ENCODE measurements at regions not wholly inside any gene's neighbourhood (a gene's known extent, or its start where the extent isn't known, plus 50 kb on each side); places are given as distances from the start of the nearest gene placed in this dataset.

DNA sequence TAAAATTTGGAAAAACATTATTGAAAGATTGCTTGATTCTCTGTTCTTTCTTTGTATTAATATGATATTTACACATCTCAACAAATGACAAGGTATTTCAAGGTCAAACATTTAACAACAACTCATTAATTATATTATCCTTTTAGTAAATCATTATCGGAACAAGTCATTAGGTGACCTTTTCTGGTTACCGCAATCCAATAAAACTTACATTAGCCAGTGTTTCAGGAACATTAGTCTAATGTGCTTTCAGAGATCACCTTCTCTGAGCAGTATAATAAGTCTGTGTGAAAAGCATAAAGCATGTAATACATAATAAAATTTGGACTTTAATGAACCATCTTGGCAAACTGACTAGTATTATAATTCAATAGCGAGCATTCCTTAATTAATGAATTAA, 1466.4 kb downstream of the FAM181B start:
- no peak overlapping the region for H3K27ac ChIP-seq (ENCODE audit: low read depth, low read length)
- H2BK12ac ChIP-seq (ENCODE audit: low read length): no peak overlapping the region
- H3K79me1 ChIP-seq (ENCODE audit: low read length): no peaks in the 10 kb centered on the region
- no peak overlapping the region for H4K91ac ChIP-seq (ENCODE audit: low read depth, low read length)
- no peak overlapping the region for H3K9ac ChIP-seq (ENCODE audit: low read length)
- no peak overlapping the region for H3K4ac ChIP-seq (ENCODE audit: low read depth, low read length)
- H3K23ac ChIP-seq (ENCODE audit: low read length): no peak overlapping the region
- H4K8ac ChIP-seq (ENCODE audit: low read depth, low read length): no peak overlapping the region
- no peak overlapping the region for H2AK5ac ChIP-seq (ENCODE audit: low read length)
- H2BK120ac ChIP-seq (ENCODE audit: insufficient read depth, low read length, poor library complexity): no peak overlapping the region
- H3K4me3 ChIP-seq (ENCODE audit: low read depth, low read length): no peak overlapping the region
- no peak overlapping the region for H4K12ac ChIP-seq (ENCODE audit: low read depth, low read length)
- no peaks in the 10 kb centered on the region for H3K9me3 ChIP-seq (ENCODE audit: insufficient read depth, low read depth, low read length)
- H3K36me3 ChIP-seq (ENCODE audit: control insufficient read depth in 1 of 2, insufficient read depth in 2 of 2, low read length in 2 of 2): no peaks in the 10 kb centered on the region
- no peak overlapping the region for H3K4me2 ChIP-seq (ENCODE audit: low read length)
- no peak overlapping the region for H3K18ac ChIP-seq (ENCODE audit: low read length)
- H3K79me2 ChIP-seq (ENCODE audit: control insufficient read depth, insufficient read depth, low read length, poor library complexity): no peaks in the 10 kb centered on the region
- no peak overlapping the region for H2BK5ac ChIP-seq (ENCODE audit: low read depth, low read length, poor library complexity)
- no peaks in the 10 kb centered on the region for H3K27me3 ChIP-seq (ENCODE audit: insufficient read depth, low read length)
- no peak overlapping the region for H3K14ac ChIP-seq (ENCODE audit: low read length)
- H2AFZ ChIP-seq (ENCODE audit: insufficient read depth, low read length, poor library complexity): no peak overlapping the region
- DNase-seq: no peak
- no CpG with 5 or more reads among the region's 3 CpGs for WGBS (ENCODE audit: extremely low coverage, insufficient coverage, insufficient read length)
- H3K4me1 ChIP-seq (ENCODE audit: control insufficient read depth in 1 of 2, insufficient read depth in 2 of 2, low read length in 2 of 2): no peaks in the 10 kb centered on the region

DNA sequence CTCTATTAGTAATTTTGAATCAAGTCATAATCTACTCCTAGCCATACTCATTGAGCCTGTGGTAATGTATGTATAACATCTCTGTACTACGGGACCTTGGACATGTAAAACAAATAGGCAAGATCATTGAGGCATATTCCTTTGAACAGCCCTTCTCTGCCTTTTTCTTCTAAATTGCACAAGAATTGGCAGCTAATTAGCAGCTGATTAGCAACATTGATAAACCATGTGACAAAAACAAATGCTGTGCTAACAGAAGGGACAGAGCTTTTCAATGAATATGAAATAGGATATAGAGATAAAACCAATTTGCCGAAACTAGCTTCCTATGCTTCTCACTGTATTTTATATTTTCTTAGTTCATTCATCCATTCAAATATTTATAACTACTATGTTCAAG, 1474.2 kb downstream of the FAM181B start:
- no CpG with 5 or more reads among the region's 2 CpGs for WGBS (ENCODE audit: extremely low coverage, insufficient coverage, insufficient read length)
- H2AFZ ChIP-seq (ENCODE audit: insufficient read depth, low read length, poor library complexity): no peak overlapping the region
- H3K4ac ChIP-seq (ENCODE audit: low read depth, low read length): no peak overlapping the region
- H2BK12ac ChIP-seq (ENCODE audit: low read length): no peak overlapping the region
- no peak overlapping the region for H4K8ac ChIP-seq (ENCODE audit: low read depth, low read length)
- no peak overlapping the region for H3K4me3 ChIP-seq (ENCODE audit: low read depth, low read length)
- H3K4me1 ChIP-seq (ENCODE audit: control insufficient read depth in 1 of 2, insufficient read depth in 2 of 2, low read length in 2 of 2): no peaks in the 10 kb centered on the region
- no peaks in the 10 kb centered on the region for H3K79me2 ChIP-seq (ENCODE audit: control insufficient read depth, insufficient read depth, low read length, poor library complexity)
- no peak overlapping the region for H2AK5ac ChIP-seq (ENCODE audit: low read length)
- no peak overlapping the region for H4K12ac ChIP-seq (ENCODE audit: low read depth, low read length)
- no peaks in the 10 kb centered on the region for H3K27me3 ChIP-seq (ENCODE audit: insufficient read depth, low read length)
- H3K14ac ChIP-seq (ENCODE audit: low read length): no peak overlapping the region
- no peak overlapping the region for H2BK5ac ChIP-seq (ENCODE audit: low read depth, low read length, poor library complexity)
- H3K18ac ChIP-seq (ENCODE audit: low read length): no peak overlapping the region
- H3K36me3 ChIP-seq (ENCODE audit: control insufficient read depth in 1 of 2, insufficient read depth in 2 of 2, low read length in 2 of 2): no peaks in the 10 kb centered on the region
- no peaks in the 10 kb centered on the region for H3K79me1 ChIP-seq (ENCODE audit: low read length)
- H4K91ac ChIP-seq (ENCODE audit: low read depth, low read length): no peak overlapping the region
- H2BK120ac ChIP-seq (ENCODE audit: insufficient read depth, low read length, poor library complexity): no peak overlapping the region
- H3K9me3 ChIP-seq (ENCODE audit: insufficient read depth, low read depth, low read length): no peaks in the 10 kb centered on the region
- DNase-seq: no peak
- no peak overlapping the region for H3K9ac ChIP-seq (ENCODE audit: low read length)
- H3K23ac ChIP-seq (ENCODE audit: low read length): no peak overlapping the region
- H3K27ac ChIP-seq (ENCODE audit: low read depth, low read length): no peak overlapping the region
- no peak overlapping the region for H3K4me2 ChIP-seq (ENCODE audit: low read length)

DNA sequence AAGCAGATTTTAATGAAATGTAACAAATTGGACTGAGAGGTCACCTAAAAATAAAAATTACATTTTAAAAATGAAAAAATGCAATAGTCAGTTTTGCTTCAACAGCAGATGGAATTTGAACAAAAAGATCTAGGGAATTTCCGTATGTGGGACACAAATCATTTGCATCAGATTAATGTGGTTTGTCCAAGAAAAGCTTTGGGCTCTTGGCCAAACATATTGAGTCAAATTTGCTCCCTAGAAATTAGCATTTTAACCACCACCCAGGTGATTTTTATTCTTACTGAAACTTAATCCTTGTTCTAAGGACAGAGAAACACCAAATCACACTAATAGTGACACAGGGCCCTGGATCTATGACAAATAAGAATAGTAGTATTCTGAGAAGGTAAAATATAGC, 1477.8 kb downstream of the FAM181B start:
- Histone ChIP-seq H3K9ac (ENCODE audit: low read length) (no peak overlapping the region), H3K4me1 (ENCODE audit: control insufficient read depth in 1 of 2, insufficient read depth in 2 of 2, low read length in 2 of 2) (no peaks in the 10 kb centered on the region), H2AFZ (ENCODE audit: insufficient read depth, low read length, poor library complexity) (no peak overlapping the region), H2BK120ac (ENCODE audit: insufficient read depth, low read length, poor library complexity) (no peak overlapping the region), H3K36me3 (ENCODE audit: control insufficient read depth in 1 of 2, insufficient read depth in 2 of 2, low read length in 2 of 2) (no peaks in the 10 kb centered on the region), H4K91ac (ENCODE audit: low read depth, low read length) (no peak overlapping the region), H4K8ac (ENCODE audit: low read depth, low read length) (no peak overlapping the region), H3K4me3 (ENCODE audit: low read depth, low read length) (no peak overlapping the region), H2BK5ac (ENCODE audit: low read depth, low read length, poor library complexity) (no peak overlapping the region), H2AK5ac (ENCODE audit: low read length) (no peak overlapping the region), H2BK12ac (ENCODE audit: low read length) (no peak overlapping the region), H3K79me1 (ENCODE audit: low read length) (no peaks in the 10 kb centered on the region), H3K14ac (ENCODE audit: low read length) (no peak overlapping the region), H3K27me3 (ENCODE audit: insufficient read depth, low read length) (no peaks in the 10 kb centered on the region), H3K9me3 (ENCODE audit: insufficient read depth, low read depth, low read length) (no peaks in the 10 kb centered on the region), H4K12ac (ENCODE audit: low read depth, low read length) (no peak overlapping the region), H3K27ac (ENCODE audit: low read depth, low read length) (no peak overlapping the region), H3K23ac (ENCODE audit: low read length) (no peak overlapping the region), H3K79me2 (ENCODE audit: control insufficient read depth, insufficient read depth, low read length, poor library complexity) (no peaks in the 10 kb centered on the region), H3K4me2 (ENCODE audit: low read length) (no peak overlapping the region), H3K18ac (ENCODE audit: low read length) (no peak overlapping the region), H3K4ac (ENCODE audit: low read depth, low read length) (no peak overlapping the region)
- no CpG with 5 or more reads among the region's 1 CpG for WGBS (ENCODE audit: extremely low coverage, insufficient coverage, insufficient read length)
- DNase-seq: no peak

DNA sequence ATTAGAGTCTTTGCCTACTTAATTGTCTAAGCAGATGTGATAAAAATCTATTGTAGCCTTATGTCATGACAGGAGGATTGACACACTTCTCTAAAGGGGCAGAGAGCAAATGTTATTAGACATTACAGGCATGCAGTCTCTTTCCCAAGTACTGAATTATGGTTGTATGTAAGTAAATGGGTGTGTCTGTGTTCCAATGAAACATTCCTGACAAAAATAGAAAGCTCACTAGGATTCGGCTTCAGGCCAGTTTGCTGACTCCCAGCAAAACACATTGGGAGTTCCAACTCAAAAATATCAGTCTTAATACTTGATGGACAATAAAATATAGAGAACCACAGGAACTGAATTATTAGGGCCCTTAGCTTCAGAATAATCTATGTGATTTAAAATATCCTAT, 1480.4 kb downstream of the FAM181B start:
- Histone ChIP-seq H4K8ac (ENCODE audit: low read depth, low read length) (no peak overlapping the region), H3K23ac (ENCODE audit: low read length) (no peak overlapping the region), H2AK5ac (ENCODE audit: low read length) (no peak overlapping the region), H3K4me2 (ENCODE audit: low read length) (no peak overlapping the region), H3K4me1 (ENCODE audit: control insufficient read depth in 1 of 2, insufficient read depth in 2 of 2, low read length in 2 of 2) (no peaks in the 10 kb centered on the region), H4K91ac (ENCODE audit: low read depth, low read length) (no peak overlapping the region), H3K79me2 (ENCODE audit: control insufficient read depth, insufficient read depth, low read length, poor library complexity) (no peaks in the 10 kb centered on the region), H3K9me3 (ENCODE audit: insufficient read depth, low read depth, low read length) (no peaks in the 10 kb centered on the region), H2AFZ (ENCODE audit: insufficient read depth, low read length, poor library complexity) (no peak overlapping the region), H3K4ac (ENCODE audit: low read depth, low read length) (no peak overlapping the region), H4K12ac (ENCODE audit: low read depth, low read length) (no peak overlapping the region), H2BK120ac (ENCODE audit: insufficient read depth, low read length, poor library complexity) (no peak overlapping the region), H2BK5ac (ENCODE audit: low read depth, low read length, poor library complexity) (no peak overlapping the region), H3K27me3 (ENCODE audit: insufficient read depth, low read length) (no peaks in the 10 kb centered on the region), H3K36me3 (ENCODE audit: control insufficient read depth in 1 of 2, insufficient read depth in 2 of 2, low read length in 2 of 2) (no peaks in the 10 kb centered on the region), H2BK12ac (ENCODE audit: low read length) (no peak overlapping the region), H3K14ac (ENCODE audit: low read length) (no peak overlapping the region), H3K9ac (ENCODE audit: low read length) (no peak overlapping the region), H3K4me3 (ENCODE audit: low read depth, low read length) (no peak overlapping the region), H3K27ac (ENCODE audit: low read depth, low read length) (no peak overlapping the region), H3K79me1 (ENCODE audit: low read length) (no peaks in the 10 kb centered on the region), H3K18ac (ENCODE audit: low read length) (no peak overlapping the region)
- WGBS (ENCODE audit: extremely low coverage, insufficient coverage, insufficient read length): no CpG with 5 or more reads among the region's 1 CpG
- no peak for DNase-seq

Measured in trophoblast cell (in vitro differentiated cells and primary cell).